Type B pancreatic cell (in vitro differentiated cells): ENCODE measurements at regions not wholly inside any gene's neighbourhood (a gene's known extent, or its start where the extent isn't known, plus 50 kb on each side); places are given as distances from the start of the nearest gene placed in this dataset.

Experiments
- DNase-seq: peaks from one replicate; pipeline ENCODE4 v3.0.0; 2021; ENCODE audit warnings: mixed read lengths; ENCODE audit not compliant: unreplicated experiment; ENCODE audit errors: extremely low spot score
- H3K27ac Mint-ChIP-seq: 2 replicates; pipeline ENCODE4 v1.8.0; 2021; ENCODE audit warnings: mild to moderate bottlenecking, mixed read lengths
- H3K27me3 Mint-ChIP-seq: 2 replicates; pipeline ENCODE4 v1.8.0; 2021; ENCODE audit warnings: mixed read lengths
- H3K36me3 Mint-ChIP-seq: 2 replicates; pipeline ENCODE4 v1.8.0; 2021; ENCODE audit warnings: mixed read lengths
- H3K4me1 Mint-ChIP-seq: one replicate; pipeline ENCODE4 v1.8.0; 2021; ENCODE audit warnings: mixed read lengths; ENCODE audit not compliant: unreplicated experiment
- H3K4me3 Mint-ChIP-seq: 2 replicates; pipeline ENCODE4 v1.8.0; 2021; ENCODE audit warnings: mild to moderate bottlenecking, mixed read lengths
- H3K9me3 Mint-ChIP-seq: 2 replicates; pipeline ENCODE4 v1.8.0; 2021; ENCODE audit warnings: mixed read lengths
- TF ChIP-seq, protein P1 (sequence below): fragments of 200-600 bp; sonication (generic); conservative IDR thresholded peaks from 2 replicates; pipeline ENCODE4 v1.5.0; 2021; ENCODE audit warnings: antibody characterized with exemption, mild to moderate bottlenecking

- DNase-seq = no peak
- H3K27me3 Mint-ChIP-seq = peaks cover 4% of the 10 kb centered on the region
- TF ChIP-seq, protein P1, sequence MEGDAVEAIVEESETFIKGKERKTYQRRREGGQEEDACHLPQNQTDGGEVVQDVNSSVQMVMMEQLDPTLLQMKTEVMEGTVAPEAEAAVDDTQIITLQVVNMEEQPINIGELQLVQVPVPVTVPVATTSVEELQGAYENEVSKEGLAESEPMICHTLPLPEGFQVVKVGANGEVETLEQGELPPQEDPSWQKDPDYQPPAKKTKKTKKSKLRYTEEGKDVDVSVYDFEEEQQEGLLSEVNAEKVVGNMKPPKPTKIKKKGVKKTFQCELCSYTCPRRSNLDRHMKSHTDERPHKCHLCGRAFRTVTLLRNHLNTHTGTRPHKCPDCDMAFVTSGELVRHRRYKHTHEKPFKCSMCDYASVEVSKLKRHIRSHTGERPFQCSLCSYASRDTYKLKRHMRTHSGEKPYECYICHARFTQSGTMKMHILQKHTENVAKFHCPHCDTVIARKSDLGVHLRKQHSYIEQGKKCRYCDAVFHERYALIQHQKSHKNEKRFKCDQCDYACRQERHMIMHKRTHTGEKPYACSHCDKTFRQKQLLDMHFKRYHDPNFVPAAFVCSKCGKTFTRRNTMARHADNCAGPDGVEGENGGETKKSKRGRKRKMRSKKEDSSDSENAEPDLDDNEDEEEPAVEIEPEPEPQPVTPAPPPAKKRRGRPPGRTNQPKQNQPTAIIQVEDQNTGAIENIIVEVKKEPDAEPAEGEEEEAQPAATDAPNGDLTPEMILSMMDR = no peak
- peaks cover 5% of the 10 kb centered on the region for H3K9me3 Mint-ChIP-seq
- no peak overlapping the region for H3K4me3 Mint-ChIP-seq
- H3K36me3 Mint-ChIP-seq = no peaks in the 10 kb centered on the region
- H3K4me1 Mint-ChIP-seq = no peaks in the 10 kb centered on the region
- H3K27ac Mint-ChIP-seq = no peak overlapping the region
These were observed 577.5 kb upstream of the WWC1 start for GRCh38 chr5:167713896-167714295.

- Mint-ChIP-seq H3K4me3 (no peak overlapping the region), H3K4me1 (no peaks in the 10 kb centered on the region), H3K9me3 (peaks cover 5% of the 10 kb centered on the region), H3K36me3 (peaks cover 4% of the 10 kb centered on the region), H3K27ac (no peak overlapping the region), H3K27me3 (peaks cover 4% of the 10 kb centered on the region)
- TF ChIP-seq, protein P1 = no peak
- DNase-seq = no peak
These were observed 575.2 kb upstream of the WWC1 start for GRCh38 chr5:167716126-167716775.

- peaks cover 10% of the 10 kb centered on the region for H3K36me3 Mint-ChIP-seq
- H3K27me3 Mint-ChIP-seq = peaks cover 10% of the 10 kb centered on the region
- peaks cover 20% of the 10 kb centered on the region for H3K4me1 Mint-ChIP-seq
- no peak for DNase-seq
- no peak overlapping the region for H3K4me3 Mint-ChIP-seq
- H3K9me3 Mint-ChIP-seq = no peaks in the 10 kb centered on the region
- H3K27ac Mint-ChIP-seq = no peak overlapping the region
- TF ChIP-seq, protein P1 = no peak
These were observed 571.2 kb upstream of the WWC1 start for GRCh38 chr5:167720259-167720658.

GRCh38 chr5:167720676-167721260, 570.7 kb upstream of the WWC1 start:
- no peak for DNase-seq
- no peak overlapping the region for H3K4me3 Mint-ChIP-seq
- peaks cover 10% of the 10 kb centered on the region for H3K27me3 Mint-ChIP-seq
- no peaks in the 10 kb centered on the region for H3K9me3 Mint-ChIP-seq
- peaks cover 25% of the 10 kb centered on the region for H3K4me1 Mint-ChIP-seq
- no peak overlapping the region for H3K27ac Mint-ChIP-seq
- TF ChIP-seq, protein P1 = no peak
- H3K36me3 Mint-ChIP-seq = peaks cover 10% of the 10 kb centered on the region

- TF ChIP-seq, protein P1 = no peak
- H3K27me3 Mint-ChIP-seq = peaks cover 10% of the 10 kb centered on the region
- no peaks in the 10 kb centered on the region for H3K9me3 Mint-ChIP-seq
- no peak overlapping the region for H3K4me3 Mint-ChIP-seq
- peaks cover 10% of the 10 kb centered on the region for H3K36me3 Mint-ChIP-seq
- H3K27ac Mint-ChIP-seq = no peak overlapping the region
- H3K4me1 Mint-ChIP-seq = peaks cover 26% of the 10 kb centered on the region
- no peak for DNase-seq
These were observed 569.5 kb upstream of the WWC1 start for GRCh38 chr5:167721926-167722440.
